ENCODE measurements at regions not wholly inside any gene's neighbourhood (a gene's known extent, or its start where the extent isn't known, plus 50 kb on each side); places are given as distances from the start of the nearest gene placed in this dataset.

DNA sequence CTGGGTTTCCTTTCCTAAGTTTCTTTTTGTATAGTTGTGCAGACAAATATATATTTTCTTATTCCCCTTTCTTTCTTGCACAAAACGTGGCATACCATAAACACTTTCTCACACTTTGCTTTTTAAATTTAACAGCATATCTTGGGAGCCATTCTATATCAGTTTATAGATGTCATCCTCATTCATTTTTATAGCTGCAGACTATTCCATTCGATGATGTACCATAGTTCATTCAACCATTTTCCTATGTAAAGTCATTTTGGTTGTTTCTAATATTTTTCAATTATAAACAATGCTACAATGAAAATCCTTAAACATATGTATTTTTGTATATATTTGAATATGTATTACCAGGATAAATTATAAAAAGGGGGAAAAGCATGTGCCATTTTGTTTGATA is 102.5 kb downstream of the RRM1 start:
- TF ChIP-seq, protein P1, sequence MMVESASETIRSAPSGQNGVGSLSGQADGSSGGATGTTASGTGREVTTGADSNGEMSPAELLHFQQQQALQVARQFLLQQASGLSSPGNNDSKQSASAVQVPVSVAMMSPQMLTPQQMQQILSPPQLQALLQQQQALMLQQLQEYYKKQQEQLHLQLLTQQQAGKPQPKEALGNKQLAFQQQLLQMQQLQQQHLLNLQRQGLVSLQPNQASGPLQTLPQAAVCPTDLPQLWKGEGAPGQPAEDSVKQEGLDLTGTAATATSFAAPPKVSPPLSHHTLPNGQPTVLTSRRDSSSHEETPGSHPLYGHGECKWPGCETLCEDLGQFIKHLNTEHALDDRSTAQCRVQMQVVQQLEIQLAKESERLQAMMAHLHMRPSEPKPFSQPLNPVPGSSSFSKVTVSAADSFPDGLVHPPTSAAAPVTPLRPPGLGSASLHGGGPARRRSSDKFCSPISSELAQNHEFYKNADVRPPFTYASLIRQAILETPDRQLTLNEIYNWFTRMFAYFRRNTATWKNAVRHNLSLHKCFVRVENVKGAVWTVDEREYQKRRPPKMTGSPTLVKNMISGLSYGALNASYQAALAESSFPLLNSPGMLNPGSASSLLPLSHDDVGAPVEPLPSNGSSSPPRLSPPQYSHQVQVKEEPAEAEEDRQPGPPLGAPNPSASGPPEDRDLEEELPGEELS (CRISPR knock-in tag; IDR thresholded peaks at IDR 0.05) = no peak
- TF ChIP-seq, protein P2, sequence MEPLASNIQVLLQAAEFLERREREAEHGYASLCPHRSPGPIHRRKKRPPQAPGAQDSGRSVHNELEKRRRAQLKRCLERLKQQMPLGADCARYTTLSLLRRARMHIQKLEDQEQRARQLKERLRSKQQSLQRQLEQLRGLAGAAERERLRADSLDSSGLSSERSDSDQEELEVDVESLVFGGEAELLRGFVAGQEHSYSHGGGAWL (CRISPR knock-in tag; IDR thresholded peaks at IDR 0.05) = no peak
- TF ChIP-seq ZNF333 (CRISPR knock-in tag; IDR thresholded peaks at IDR 0.05; ENCODE audit: borderline replicate concordance) (no peak), POLR2A (IDR thresholded peaks at IDR 0.05; ENCODE audit: insufficient read depth in 1 of 2, low read depth in 2 of 2, low read length in 2 of 2) (no peak), PAX8 (CRISPR knock-in tag; IDR thresholded peaks at IDR 0.05; ENCODE audit: borderline replicate concordance) (no peak), ARNT (IDR thresholded peaks at IDR 0.05) (no peak), ZNF557 (CRISPR knock-in tag; IDR thresholded peaks at IDR 0.05) (no peak), STAT5B (CRISPR knock-in tag; IDR thresholded peaks at IDR 0.05) (no peak), U2AF1 (optimal IDR thresholded peaks at IDR 0.05; ENCODE audit: low read depth, low read length) (no peak), ZNF121 (CRISPR knock-in tag; IDR thresholded peaks at IDR 0.05) (no peak)
- TF ChIP-seq, protein P3, sequence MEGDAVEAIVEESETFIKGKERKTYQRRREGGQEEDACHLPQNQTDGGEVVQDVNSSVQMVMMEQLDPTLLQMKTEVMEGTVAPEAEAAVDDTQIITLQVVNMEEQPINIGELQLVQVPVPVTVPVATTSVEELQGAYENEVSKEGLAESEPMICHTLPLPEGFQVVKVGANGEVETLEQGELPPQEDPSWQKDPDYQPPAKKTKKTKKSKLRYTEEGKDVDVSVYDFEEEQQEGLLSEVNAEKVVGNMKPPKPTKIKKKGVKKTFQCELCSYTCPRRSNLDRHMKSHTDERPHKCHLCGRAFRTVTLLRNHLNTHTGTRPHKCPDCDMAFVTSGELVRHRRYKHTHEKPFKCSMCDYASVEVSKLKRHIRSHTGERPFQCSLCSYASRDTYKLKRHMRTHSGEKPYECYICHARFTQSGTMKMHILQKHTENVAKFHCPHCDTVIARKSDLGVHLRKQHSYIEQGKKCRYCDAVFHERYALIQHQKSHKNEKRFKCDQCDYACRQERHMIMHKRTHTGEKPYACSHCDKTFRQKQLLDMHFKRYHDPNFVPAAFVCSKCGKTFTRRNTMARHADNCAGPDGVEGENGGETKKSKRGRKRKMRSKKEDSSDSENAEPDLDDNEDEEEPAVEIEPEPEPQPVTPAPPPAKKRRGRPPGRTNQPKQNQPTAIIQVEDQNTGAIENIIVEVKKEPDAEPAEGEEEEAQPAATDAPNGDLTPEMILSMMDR (CRISPR knock-in tag; IDR thresholded peaks at IDR 0.05) = no peak
